ENCODE measurements at regions not wholly inside any gene's neighbourhood (a gene's known extent, or its start where the extent isn't known, plus 50 kb on each side); places are given as distances from the start of the nearest gene placed in this dataset.

DNA sequence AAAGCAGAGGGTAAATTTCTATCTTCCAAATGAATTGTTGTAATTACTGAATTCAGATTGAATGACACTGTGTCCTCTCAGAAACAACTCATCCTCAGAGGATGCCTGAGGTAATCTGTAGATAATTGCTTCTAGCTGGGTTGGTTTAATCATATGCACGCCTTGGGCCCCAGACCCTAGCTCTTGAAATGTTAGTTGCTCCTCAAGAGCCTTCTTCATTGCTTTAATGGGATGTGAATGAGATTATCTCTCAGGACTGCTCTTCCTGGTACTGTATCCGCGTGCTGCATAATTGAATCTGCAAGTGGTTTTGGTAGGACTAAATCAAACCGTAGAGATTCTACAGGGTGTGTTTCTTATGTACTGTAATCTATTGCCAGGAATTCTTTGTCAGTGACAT lies 569.3 kb upstream of the NEGR1 start:
- no peak for TF ChIP-seq POLR2A (IDR thresholded peaks at IDR 0.05; ENCODE audit: low read depth, low read length)
- TF ChIP-seq, protein P1, sequence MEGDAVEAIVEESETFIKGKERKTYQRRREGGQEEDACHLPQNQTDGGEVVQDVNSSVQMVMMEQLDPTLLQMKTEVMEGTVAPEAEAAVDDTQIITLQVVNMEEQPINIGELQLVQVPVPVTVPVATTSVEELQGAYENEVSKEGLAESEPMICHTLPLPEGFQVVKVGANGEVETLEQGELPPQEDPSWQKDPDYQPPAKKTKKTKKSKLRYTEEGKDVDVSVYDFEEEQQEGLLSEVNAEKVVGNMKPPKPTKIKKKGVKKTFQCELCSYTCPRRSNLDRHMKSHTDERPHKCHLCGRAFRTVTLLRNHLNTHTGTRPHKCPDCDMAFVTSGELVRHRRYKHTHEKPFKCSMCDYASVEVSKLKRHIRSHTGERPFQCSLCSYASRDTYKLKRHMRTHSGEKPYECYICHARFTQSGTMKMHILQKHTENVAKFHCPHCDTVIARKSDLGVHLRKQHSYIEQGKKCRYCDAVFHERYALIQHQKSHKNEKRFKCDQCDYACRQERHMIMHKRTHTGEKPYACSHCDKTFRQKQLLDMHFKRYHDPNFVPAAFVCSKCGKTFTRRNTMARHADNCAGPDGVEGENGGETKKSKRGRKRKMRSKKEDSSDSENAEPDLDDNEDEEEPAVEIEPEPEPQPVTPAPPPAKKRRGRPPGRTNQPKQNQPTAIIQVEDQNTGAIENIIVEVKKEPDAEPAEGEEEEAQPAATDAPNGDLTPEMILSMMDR (IDR thresholded peaks at IDR 0.05; ENCODE audit: extremely low read depth in 1 of 2, insufficient read depth in 1 of 2, low read depth in 1 of 2, low read length in 2 of 2) = no peak
- TF ChIP-seq POLR2AphosphoS5 (IDR thresholded peaks at IDR 0.05; ENCODE audit: insufficient read depth, low read depth, low read length) = no peak
- no peak for TF ChIP-seq JUN (IDR thresholded peaks at IDR 0.05; ENCODE audit: borderline replicate concordance, insufficient read depth, insufficient read length, low read depth)
- TF ChIP-seq EZH2 (IDR thresholded peaks at IDR 0.05; ENCODE audit: borderline replicate concordance, low read depth, low read length, severe bottlenecking) = no peak

All from endothelial cell of umbilical vein (primary cell).